Mucosa of descending colon (tissue), 3 donors: ENCODE measurements at regions not wholly inside any gene's neighbourhood (a gene's known extent, or its start where the extent isn't known, plus 50 kb on each side); places are given as distances from the start of the nearest gene placed in this dataset.
"Not testable (repeated sequence)": the region's sequence is repeated elsewhere in the genome, so short reads cannot be mapped to it uniquely, and the experiment has no call there.

ENCODE experiments used
- ATAC-seq: fragments of 200-7000 bp; cut with Tn5 transposase; one replicate; pipeline ENCODE4 v1.9.1; 2020; ENCODE audit warnings: mild to moderate bottlenecking, moderate library complexity
- DNase-seq, 3 donors: peaks; one replicate each; pipeline ENCODE4 v3.0.0-alpha.2; 2020
- H3K36me3 ChIP-seq: fragments of 200-600 bp; one replicate; pipeline ENCODE4 v1.8.0; 2021; ENCODE audit warnings: low read depth, mild to moderate bottlenecking
- H3K4me1 ChIP-seq: fragments of 200-600 bp; one replicate; pipeline ENCODE4 v1.8.0; 2021; ENCODE audit warnings: low read depth, mild to moderate bottlenecking
- H3K4me3 ChIP-seq: fragments of 200-600 bp; one replicate; pipeline ENCODE4 v1.8.0; 2021; ENCODE audit warnings: mild to moderate bottlenecking
- H3K9me3 ChIP-seq: fragments of 200-600 bp; one replicate; pipeline ENCODE4 v1.8.0; 2021; ENCODE audit warnings: mild to moderate bottlenecking
- CTCF ChIP-seq: fragments of 200-600 bp; IDR thresholded peaks from one replicate; pipeline ENCODE4 v1.8.0; 2022; ENCODE audit warnings: antibody characterized with exemption, mild to moderate bottlenecking
- intact Hi-C, 2 donors: fragments of 100-400 bp; cut with DNase I in 1 of 2; cut with micrococcal nuclease in 1 of 2; formaldehyde crosslinking; loops; one replicate each; pipeline versions ENCODE4 v1.11.0 to v1.11.1; 2022; cut with DNase I, micrococcal nuclease
- donor health status: DM: no; HTN: no; CAD: no; lungs with moderate emphysema.
- donor health status: DM: no; HTN: no; CAD: no.
- donor health status: DM: no; HTN: yes; CAD: no.

- no peak for ATAC-seq
- intact Hi-C loops, result no loop called here
- DNase-seq, result no peak
- Histone ChIP-seq H3K4me1 (no peaks in the 10 kb centered on the region), H3K4me3 (no peak overlapping the region), H3K9me3 (no peaks in the 10 kb centered on the region), H3K36me3 (no peaks in the 10 kb centered on the region)
- no peak for TF ChIP-seq CTCF
Observed at GRCh38 chr4:54837576-54838140, 179.9 kb downstream of the KIT start.

GRCh38 chr4:54828361-54828760, 170.6 kb downstream of the KIT start:
- ATAC-seq, H3K36me3 ChIP-seq, H3K4me3 ChIP-seq, H3K9me3 ChIP-seq, intact Hi-C loops, H3K4me1 ChIP-seq, DNase-seq: not testable (repeated sequence)

GRCh38 chr4:54823616-54824015, 165.9 kb downstream of the KIT start:
- ATAC-seq, result no peak
- H3K9me3 ChIP-seq, result no peaks in the 10 kb centered on the region
- no peaks in the 10 kb centered on the region for H3K36me3 ChIP-seq
- no peak for TF ChIP-seq CTCF
- no peak for DNase-seq
- no peak overlapping the region for H3K4me3 ChIP-seq
- intact Hi-C loops, result no loop called here
- no peaks in the 10 kb centered on the region for H3K4me1 ChIP-seq

- H3K36me3 ChIP-seq, result no peaks in the 10 kb centered on the region
- intact Hi-C loops, result no loop called here
- no peak for DNase-seq
- H3K4me3 ChIP-seq, result no peak overlapping the region
- no peaks in the 10 kb centered on the region for H3K4me1 ChIP-seq
- no peak for ATAC-seq
- TF ChIP-seq CTCF, result no peak
- no peaks in the 10 kb centered on the region for H3K9me3 ChIP-seq
Observed at GRCh38 chr4:54819034-54819433, 161.3 kb downstream of the KIT start.

DNA sequence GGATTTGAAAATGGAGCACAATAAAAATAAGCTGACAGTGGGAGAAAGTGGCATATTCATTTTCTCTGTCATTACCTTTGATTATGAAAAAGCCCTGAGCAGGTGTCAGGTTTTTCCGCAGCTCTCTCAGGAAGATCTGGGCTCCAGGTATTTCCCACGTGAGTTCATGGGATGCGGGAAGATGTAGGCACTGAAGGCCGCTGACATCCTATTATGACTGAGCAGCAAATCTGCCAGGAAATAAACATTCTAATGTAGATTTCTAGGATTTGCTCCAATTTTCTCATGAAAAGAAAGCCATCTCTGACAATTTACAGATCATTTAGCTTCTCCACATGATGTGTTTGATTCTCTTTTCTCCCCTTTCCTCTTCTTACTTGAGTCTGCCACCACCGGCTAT, 160.7 kb downstream of the KIT start:
- Histone ChIP-seq H3K9me3 (no peaks in the 10 kb centered on the region), H3K4me1 (no peaks in the 10 kb centered on the region), H3K36me3 (no peaks in the 10 kb centered on the region), H3K4me3 (no peak overlapping the region)
- DNase-seq (no peak), ATAC-seq (no peak)
- no peak for TF ChIP-seq CTCF
- intact Hi-C loops, result no loop called here

DNA sequence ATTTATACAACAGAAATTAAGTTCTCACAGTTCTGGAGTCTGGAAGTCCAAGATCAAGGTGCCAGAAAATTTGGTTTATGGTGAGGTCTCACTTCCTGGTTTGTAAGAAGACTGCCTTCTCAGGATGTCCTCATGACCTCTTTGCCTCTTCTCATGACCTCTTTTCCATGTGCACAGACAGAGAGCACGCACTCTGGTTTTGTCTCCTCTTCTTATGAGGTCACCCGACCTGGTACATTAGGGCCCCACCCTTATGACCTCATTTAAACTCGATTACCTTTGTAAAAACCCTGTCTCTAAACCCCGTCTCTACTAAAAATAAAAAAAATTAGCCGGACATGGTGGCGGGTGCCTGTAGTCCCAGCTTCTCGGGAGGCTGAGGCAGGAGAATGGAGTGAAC, 155.9 kb downstream of the KIT start:
- no peaks in the 10 kb centered on the region for H3K36me3 ChIP-seq
- no peak for TF ChIP-seq CTCF
- ATAC-seq, result no peak
- intact Hi-C loops, result no loop called here
- no peak overlapping the region for H3K4me3 ChIP-seq
- no peaks in the 10 kb centered on the region for H3K4me1 ChIP-seq
- DNase-seq, result no peak
- H3K9me3 ChIP-seq, result peaks cover 3% of the 10 kb centered on the region
